ENCODE measurements at regions not wholly inside any gene's neighbourhood (a gene's known extent, or its start where the extent isn't known, plus 50 kb on each side); places are given as distances from the start of the nearest gene placed in this dataset.

GRCh38 chr12:20140751-20141150 is 227.6 kb upstream of the PDE3A start:
- no peaks in the 10 kb centered on the region for H3K27me3 Mint-ChIP-seq (ENCODE audit: insufficient read depth)
- H3K27ac Mint-ChIP-seq = no peak overlapping the region
- no peaks in the 10 kb centered on the region for H3K36me3 Mint-ChIP-seq (ENCODE audit: low read depth)
- DNase-seq = no peak
- H3K4me3 Mint-ChIP-seq = no peak overlapping the region
- no peak for TF ChIP-seq CTCF (IDR thresholded peaks at IDR 0.05)
- no peaks in the 10 kb centered on the region for H3K4me1 Mint-ChIP-seq (ENCODE audit: low read depth)
- H3K9me3 Mint-ChIP-seq = peaks cover 37% of the 10 kb centered on the region

DNA sequence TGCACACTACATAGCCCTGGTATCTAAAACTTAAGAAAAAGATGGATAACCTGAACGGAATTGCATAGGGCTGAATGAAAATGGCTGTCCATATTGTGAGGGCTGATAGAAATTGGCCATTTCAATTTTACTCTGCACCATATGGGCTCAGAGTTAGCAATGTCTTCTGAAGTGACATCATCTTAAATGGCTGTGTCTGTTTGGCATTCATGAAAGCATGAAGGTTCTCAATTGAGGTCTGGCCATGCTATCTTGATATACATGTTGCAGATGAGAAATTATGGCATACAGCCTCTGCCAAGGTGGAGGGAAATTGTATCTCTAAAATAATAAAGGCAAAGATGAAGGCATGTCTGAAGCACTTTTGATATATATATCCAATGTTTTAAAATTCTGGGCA is 226.0 kb upstream of the PDE3A start:
- no peaks in the 10 kb centered on the region for H3K27me3 Mint-ChIP-seq (ENCODE audit: insufficient read depth)
- no peak for TF ChIP-seq CTCF (IDR thresholded peaks at IDR 0.05)

DNA sequence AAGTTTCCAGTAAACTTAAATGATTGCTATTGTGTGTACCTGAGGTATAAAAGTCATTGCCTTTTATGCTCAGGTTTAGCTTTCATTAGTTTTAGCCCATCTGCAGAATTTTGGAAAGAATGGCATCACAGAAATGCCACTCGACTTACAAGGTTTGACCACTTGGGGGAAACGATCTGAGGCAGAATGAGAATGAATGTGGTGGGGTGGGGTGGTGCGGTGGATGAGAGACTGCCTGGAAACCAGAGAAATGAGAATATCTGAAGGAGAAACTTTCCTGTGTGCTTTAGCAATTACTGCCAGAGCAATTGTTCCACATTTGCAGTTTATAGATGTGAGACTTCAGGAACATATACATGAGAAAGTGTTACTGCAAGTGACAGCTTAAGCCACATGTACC is 225.4 kb upstream of the PDE3A start:
- TF ChIP-seq CTCF (IDR thresholded peaks at IDR 0.05) = no peak
- Mint-ChIP-seq H3K4me1 (ENCODE audit: low read depth) (no peaks in the 10 kb centered on the region), H3K27me3 (ENCODE audit: insufficient read depth) (no peaks in the 10 kb centered on the region), H3K36me3 (ENCODE audit: low read depth) (no peaks in the 10 kb centered on the region), H3K27ac (no peak overlapping the region), H3K4me3 (no peak overlapping the region), H3K9me3 (peaks cover 46% of the 10 kb centered on the region)
- no peak for DNase-seq

More for the DNA sequence above, 226.0 kb upstream of the PDE3A start:
- Mint-ChIP-seq H3K9me3 (peaks cover 46% of the 10 kb centered on the region), H3K27ac (no peak overlapping the region), H3K36me3 (ENCODE audit: low read depth) (no peaks in the 10 kb centered on the region), H3K4me3 (no peak overlapping the region), H3K4me1 (ENCODE audit: low read depth) (no peaks in the 10 kb centered on the region)
- no peak for DNase-seq

DNA sequence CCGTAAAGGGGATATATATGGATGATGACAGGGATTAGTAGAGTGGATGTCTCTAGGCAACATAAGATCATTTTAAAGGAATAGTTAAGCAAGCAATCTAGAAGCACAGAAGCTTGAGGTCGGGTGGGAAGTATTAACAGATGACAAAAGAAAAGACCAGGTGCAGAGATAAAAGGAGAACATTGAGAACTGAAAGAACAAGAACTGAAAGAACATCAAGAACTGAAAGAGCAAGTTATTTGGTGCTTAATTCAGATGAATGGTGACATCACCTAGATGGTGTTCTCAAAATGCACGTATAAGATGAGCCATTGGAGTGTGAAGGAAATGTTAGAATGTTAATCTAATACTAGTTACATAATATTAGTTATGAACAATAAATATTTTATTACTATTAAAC is 224.0 kb upstream of the PDE3A start:
- Mint-ChIP-seq H3K4me1 (ENCODE audit: low read depth) (no peaks in the 10 kb centered on the region), H3K36me3 (ENCODE audit: low read depth) (no peaks in the 10 kb centered on the region), H3K27ac (no peak overlapping the region), H3K9me3 (peaks cover 42% of the 10 kb centered on the region), H3K4me3 (no peak overlapping the region), H3K27me3 (ENCODE audit: insufficient read depth) (no peaks in the 10 kb centered on the region)
- no peak for TF ChIP-seq CTCF (IDR thresholded peaks at IDR 0.05)
- no peak for DNase-seq

DNA sequence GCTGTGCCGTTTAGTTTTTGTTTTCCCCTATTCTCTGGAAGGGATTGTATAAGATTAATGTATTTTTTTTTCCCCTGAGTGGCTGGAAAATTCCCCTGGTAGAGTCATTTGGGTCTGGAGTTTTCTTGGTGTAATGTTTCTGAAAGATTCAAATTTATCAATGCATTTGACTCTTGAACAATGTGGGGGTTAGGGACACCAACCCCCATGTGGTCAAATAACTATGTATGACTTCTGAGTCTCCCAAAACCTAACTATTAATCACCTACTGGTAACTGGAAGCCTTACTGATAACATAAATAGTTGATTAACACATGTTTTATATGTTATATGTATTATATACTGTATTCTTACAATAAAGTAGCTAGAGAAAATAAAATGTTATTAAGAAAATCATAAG is 220.1 kb upstream of the PDE3A start:
- no peak overlapping the region for H3K27ac Mint-ChIP-seq
- H3K4me3 Mint-ChIP-seq = no peak overlapping the region
- H3K27me3 Mint-ChIP-seq (ENCODE audit: insufficient read depth) = no peaks in the 10 kb centered on the region
- H3K4me1 Mint-ChIP-seq (ENCODE audit: low read depth) = no peaks in the 10 kb centered on the region
- no peak for TF ChIP-seq CTCF (IDR thresholded peaks at IDR 0.05)
- H3K9me3 Mint-ChIP-seq = peaks cover 39% of the 10 kb centered on the region
- no peaks in the 10 kb centered on the region for H3K36me3 Mint-ChIP-seq (ENCODE audit: low read depth)
- DNase-seq = no peak

- no peaks in the 10 kb centered on the region for H3K27me3 Mint-ChIP-seq (ENCODE audit: insufficient read depth)
- H3K27ac Mint-ChIP-seq = no peak overlapping the region
- H3K4me1 Mint-ChIP-seq (ENCODE audit: low read depth) = no peaks in the 10 kb centered on the region
- TF ChIP-seq CTCF (IDR thresholded peaks at IDR 0.05) = no peak
- H3K36me3 Mint-ChIP-seq (ENCODE audit: low read depth) = no peaks in the 10 kb centered on the region
- H3K4me3 Mint-ChIP-seq = no peak overlapping the region
- no peak for DNase-seq
- peaks cover 24% of the 10 kb centered on the region for H3K9me3 Mint-ChIP-seq
Measured at GRCh38 chr12:20150835-20151422, 217.4 kb upstream of the PDE3A start.
